SW 1271 (cell line): ENCODE measurements at regions not wholly inside any gene's neighbourhood (a gene's known extent, or its start where the extent isn't known, plus 50 kb on each side); places are given as distances from the start of the nearest gene placed in this dataset.
"Not testable (repeated sequence)": the region's sequence is repeated elsewhere in the genome, so short reads cannot be mapped to it uniquely, and the experiment has no call there.

Source experiments
- DNase-seq, 2 experiments: peaks; one replicate each; lab custom pipeline; 2025; lab: John Stamatoyannopoulos, UW

- DNase-seq, result no peak
Measured at GRCh38 chr2:194103941-194104659, 1552.9 kb upstream of the SLC39A10 start.

- DNase-seq, result no peak
Measured at GRCh38 chr2:194102546-194102945, 1554.5 kb upstream of the SLC39A10 start.

GRCh38 chr2:194100201-194100600 lies 1556.8 kb upstream of the SLC39A10 start:
- DNase-seq, result no peak

- DNase-seq, result no peak
Measured at GRCh38 chr2:194096402-194096801, 1560.6 kb upstream of the SLC39A10 start.

GRCh38 chr2:194095359-194095758 lies 1561.7 kb upstream of the SLC39A10 start:
- DNase-seq, result no peak

GRCh38 chr2:194090251-194090905 lies 1566.6 kb upstream of the SLC39A10 start:
- no peak for DNase-seq

- no peak for DNase-seq
Measured at GRCh38 chr2:194087089-194087958, 1569.7 kb upstream of the SLC39A10 start.

- no peak for DNase-seq
Measured at GRCh38 chr2:194086129-194086528, 1570.9 kb upstream of the SLC39A10 start.

- DNase-seq, result no peak
Measured at GRCh38 chr2:194079989-194080388, 1577.0 kb upstream of the SLC39A10 start.

- DNase-seq, result no peak
Measured at GRCh38 chr2:194077366-194077765, 1579.7 kb upstream of the SLC39A10 start.

- DNase-seq, result no peak
Measured at GRCh38 chr2:194062401-194062800, 1594.6 kb upstream of the SLC39A10 start.

GRCh38 chr2:194060269-194060668 lies 1596.8 kb upstream of the SLC39A10 start:
- no peak for DNase-seq

- DNase-seq, result no peak
Measured at GRCh38 chr2:194054313-194054712, 1602.7 kb upstream of the SLC39A10 start.

GRCh38 chr2:194044321-194044720 lies 1612.7 kb upstream of the SLC39A10 start:
- DNase-seq, result no peak

- DNase-seq, result not testable (repeated sequence)
Measured at GRCh38 chr2:194021130-194021529, 1635.9 kb upstream of the SLC39A10 start.

GRCh38 chr2:194020155-194020554 lies 1636.9 kb upstream of the SLC39A10 start:
- no peak for DNase-seq

GRCh38 chr2:194015751-194016150 lies 1641.3 kb upstream of the SLC39A10 start:
- DNase-seq, result no peak

- no peak for DNase-seq
Measured at GRCh38 chr2:194014639-194015038, 1642.4 kb upstream of the SLC39A10 start.

- DNase-seq, result no peak
Measured at GRCh38 chr2:194004590-194005206, 1652.3 kb upstream of the SLC39A10 start.

GRCh38 chr2:194003911-194004310 lies 1653.1 kb upstream of the SLC39A10 start:
- DNase-seq, result no peak

GRCh38 chr2:194002699-194003368 lies 1654.2 kb upstream of the SLC39A10 start:
- no peak for DNase-seq

GRCh38 chr2:193990868-193991267 lies 1666.2 kb upstream of the SLC39A10 start:
- DNase-seq, result no peak
